HCT116 (cell line): ENCODE measurements at regions not wholly inside any gene's neighbourhood (a gene's known extent, or its start where the extent isn't known, plus 50 kb on each side); places are given as distances from the start of the nearest gene placed in this dataset.

Experiments used
- ATAC-seq: fragments of 200-7000 bp; cut with Tn5 transposase; 2 replicates; pipeline ENCODE4 v1.9.1; 2020; ENCODE audit warnings: mild to moderate bottlenecking, moderate library complexity
- BruUV-seq: library from RNA; stranded (reverse); fragments of 400-500 nt; replicated peaks from 2 replicates; lab custom pipeline; 2021; lab: Mats Ljungman, UMichigan
- CTCF ChIA-PET: fragments of 300-600 bp; sonication (Branson Sonifier 250); formaldehyde crosslinking; loops from one replicate; lab custom pipeline; 2021; ENCODE audit warnings: antibody characterized with exemption; lab: Charles Lee
- POLR2A ChIA-PET: fragments of 300-600, 350-600 bp; sonication (Branson Sonifier 250); formaldehyde crosslinking; loops from one replicate; lab custom pipeline; 2021; ENCODE audit warnings: antibody characterized with exemption; lab: Charles Lee
- RAD21 ChIA-PET, 2 experiments: fragments of 300-600 bp; sonication (Branson Sonifier 250); formaldehyde crosslinking; loops; one replicate each; lab custom pipeline; 2023; ENCODE audit warnings: low total read pairs in 2 of 2; ENCODE audit not compliant: uncharacterized antibody in 2 of 2, unreplicated experiment in 2 of 2, low non-redundant PET in 1 of 2; lab: Charles Lee
- DNase-seq: peaks from one replicate; pipeline ENCODE4 v3.0.0-alpha.2; 2010; ENCODE audit warnings: low read depth, low spot score
- H2AFZ ChIP-seq: fragments of 200-600 bp; shearing (Covaris generic), sonication (generic); 2 replicates; pipeline ENCODE4 v1.6.1; 2017; ENCODE audit warnings: low read depth, mixed run types, mixed read lengths, antibody characterized with exemption, low read length; ENCODE audit not compliant: poor library complexity, severe bottlenecking
- H3K27ac ChIP-seq: 2 replicates; pipeline ENCODE4 v1.5.1; 2012; ENCODE audit warnings: low read depth, low read length
- H3K27me3 ChIP-seq: fragments of 200-600 bp; sonication (generic); 2 replicates; pipeline ENCODE4 v1.6.1; 2016; ENCODE audit warnings: mixed run types, low read length, mixed read lengths; ENCODE audit not compliant: insufficient read depth
- H3K36me3 ChIP-seq, 2 experiments: fragments of 200-500 bp in 1 of 2; fragments of 200-600 bp in 1 of 2; sonication (Bioruptor generic) in 1 of 2; sonication (generic) in 1 of 2; 2 replicates each; pipeline versions ENCODE4 v1.5.1 to v1.6.1; 2014 to 2016; ENCODE audit warnings: low read length in 2 of 2, inconsistent platforms in 1 of 2, mixed read lengths in 1 of 2, mixed run types in 1 of 2; ENCODE audit not compliant: insufficient read depth in 2 of 2, control insufficient read depth in 1 of 2
- H3K4me1 ChIP-seq, 2 experiments: fragments of 200-600 bp in 1 of 2; sonication (generic) in 1 of 2; 2 replicates each; pipeline versions ENCODE4 v1.5.1 to v1.6.1; 2012 to 2017; ENCODE audit warnings: low read length in 2 of 2, inconsistent platforms in 1 of 2, mild to moderate bottlenecking in 1 of 2, mixed read lengths in 1 of 2, mixed run types in 1 of 2, moderate library complexity in 1 of 2; ENCODE audit not compliant: insufficient read depth in 2 of 2, control insufficient read depth in 1 of 2
- H3K4me2 ChIP-seq: fragments of 200-600 bp; sonication (generic); 2 replicates; pipeline ENCODE4 v1.6.1; 2017; ENCODE audit warnings: mixed run types, low read length, mixed read lengths
- H3K4me3 ChIP-seq, 2 experiments: fragments of 200-600 bp in 1 of 2; sonication (generic) in 1 of 2; replicated peaks in 1 of 2; 2 replicates each; pipeline ENCODE4 v1.5.1; 2011 to 2016; ENCODE audit warnings: low read length in 2 of 2, control low read depth in 1 of 2, low read depth in 1 of 2, mild to moderate bottlenecking in 1 of 2, mixed read lengths in 1 of 2, mixed run types in 1 of 2
- H3K79me2 ChIP-seq: fragments of 200-600 bp; sonication (generic); 2 replicates; pipeline ENCODE4 v1.6.1; 2017; ENCODE audit warnings: mild to moderate bottlenecking, mixed run types, low read length, moderate library complexity, mixed read lengths; ENCODE audit not compliant: insufficient read depth
- H3K9ac ChIP-seq: fragments of 200-600 bp; sonication (generic); 2 replicates; pipeline ENCODE4 v1.6.1; 2016; ENCODE audit warnings: low read length, mixed read lengths
- H3K9me2 ChIP-seq: fragments of 200-600 bp; sonication (generic), shearing (Covaris generic); 2 replicates; pipeline ENCODE4 v1.6.1; 2017; ENCODE audit warnings: mixed run types, mild to moderate bottlenecking, moderate library complexity; ENCODE audit not compliant: insufficient read depth
- H3K9me3 ChIP-seq, 2 experiments: fragments of 200-500 bp in 1 of 2; fragments of 200-600 bp in 1 of 2; sonication (Bioruptor generic) in 1 of 2; sonication (generic) in 1 of 2; 2 replicates each; pipeline ENCODE4 v1.6.1; 2014 to 2017; ENCODE audit warnings: low read length in 2 of 2, mixed read lengths in 2 of 2, inconsistent platforms in 1 of 2, low read depth in 1 of 2, mild to moderate bottlenecking in 1 of 2, mixed run types in 1 of 2, moderate library complexity in 1 of 2; ENCODE audit not compliant: control insufficient read depth in 1 of 2, insufficient read depth in 1 of 2
- H4K20me1 ChIP-seq: fragments of 200-600 bp; sonication (generic), shearing (Covaris generic); 2 replicates; pipeline ENCODE4 v1.6.1; 2017; ENCODE audit warnings: mixed run types, mild to moderate bottlenecking, moderate library complexity; ENCODE audit not compliant: insufficient read depth
- EGR1 ChIP-seq: IDR thresholded peaks from 2 replicates; pipeline ENCODE4 v1.6.1; 2012; ENCODE audit warnings: low read depth
- POLR2A ChIP-seq: IDR thresholded peaks from 2 replicates; pipeline ENCODE4 v1.7.0; 2011; ENCODE audit warnings: borderline replicate concordance; ENCODE audit not compliant: insufficient read depth, insufficient read length; ENCODE audit errors: extremely low read depth
- POLR2AphosphoS5 ChIP-seq: IDR thresholded peaks from 2 replicates; pipeline ENCODE4 v1.6.1; 2011; ENCODE audit warnings: mild to moderate bottlenecking, low read depth, low read length, moderate library complexity
- REST ChIP-seq: IDR thresholded peaks from 2 replicates; pipeline ENCODE4 v1.6.1; 2012; ENCODE audit warnings: low read depth
- ZBTB33 ChIP-seq: IDR thresholded peaks from 2 replicates; pipeline ENCODE4 v1.6.1; 2011; ENCODE audit warnings: mild to moderate bottlenecking, low read length, moderate library complexity; ENCODE audit not compliant: insufficient replicate concordance; ENCODE audit errors: extremely low read depth
- intact Hi-C: fragments of 100-400 bp; cut with micrococcal nuclease; formaldehyde crosslinking; loops from 2 replicates; pipeline ENCODE4 v1.10.0; 2022

GRCh38 chr10:42991442-42992098, 85.3 kb upstream of the RET start:
- Histone ChIP-seq H3K27ac (no peak overlapping the region), H3K9me2 (no peaks in the 10 kb centered on the region), H3K9ac (no peak overlapping the region), H4K20me1 (no peaks in the 10 kb centered on the region), H3K79me2 (no peaks in the 10 kb centered on the region), H3K4me3 (no peak overlapping the region), H3K9me3 (no peaks in the 10 kb centered on the region), H2AFZ (no peak overlapping the region), H3K4me1 (no peaks in the 10 kb centered on the region), H3K36me3 (no peaks in the 10 kb centered on the region), H3K27me3 (no peaks in the 10 kb centered on the region), H3K4me2 (no peak overlapping the region)
- POLR2A ChIA-PET, result no interaction called here
- ATAC-seq (no peak), DNase-seq (no peak)
- CTCF ChIA-PET, result no interaction called here
- no TSS peak for BruUV-seq
- TF ChIP-seq POLR2AphosphoS5 (no peak), REST (no peak), ZBTB33 (no peak), POLR2A (no peak), EGR1 (no peak)
- intact Hi-C loops, result no loop called here
- RAD21 ChIA-PET, result no interaction called here
